ENCODE measurements at regions not wholly inside any gene's neighbourhood (a gene's known extent, or its start where the extent isn't known, plus 50 kb on each side); places are given as distances from the start of the nearest gene placed in this dataset.

GRCh38 chr11:119788096-119788883 lies 59.3 kb upstream of the NECTIN1 start:
- Histone ChIP-seq H3K9me3 (no peaks in the 10 kb centered on the region), H3K36me3 (no peaks in the 10 kb centered on the region), H3K27me3 (replicated peaks; ENCODE audit: insufficient read depth) (no peaks in the 10 kb centered on the region), H3K4me3 (no peak overlapping the region), H3K27ac (no peak overlapping the region), H3K4me1 (ENCODE audit: control insufficient read depth in 1 of 2, low read depth in 2 of 2) (no peaks in the 10 kb centered on the region)
- ATAC-seq (ENCODE audit: insufficient number of reproducible peaks, low FRiP score, low read depth) (no peak), DNase-seq (ENCODE audit: low spot score) (no peak)
- no peak for TF ChIP-seq CTCF (IDR thresholded peaks at IDR 0.05)

GRCh38 chr11:119787074-119787461 lies 58.1 kb upstream of the NECTIN1 start:
- Histone ChIP-seq H3K9me3 (no peaks in the 10 kb centered on the region), H3K27ac (no peak overlapping the region), H3K4me1 (ENCODE audit: control insufficient read depth in 1 of 2, low read depth in 2 of 2) (peaks cover 6 to 7% of the 10 kb centered on the region in 2 donors), H3K4me3 (no peak overlapping the region), H3K36me3 (no peaks in the 10 kb centered on the region), H3K27me3 (replicated peaks; ENCODE audit: insufficient read depth) (no peaks in the 10 kb centered on the region)
- ATAC-seq (ENCODE audit: insufficient number of reproducible peaks, low FRiP score, low read depth) (no peak), DNase-seq (ENCODE audit: low spot score) (no peak)
- TF ChIP-seq CTCF (IDR thresholded peaks at IDR 0.05), result no peak

GRCh38 chr11:119786431-119787073 lies 57.6 kb upstream of the NECTIN1 start:
- no peak for DNase-seq (ENCODE audit: low spot score)
- H3K36me3 ChIP-seq, result no peaks in the 10 kb centered on the region

GRCh38 chr11:119785131-119785530 lies 56.1 kb upstream of the NECTIN1 start:
- H3K27me3 ChIP-seq (replicated peaks; ENCODE audit: insufficient read depth), result no peaks in the 10 kb centered on the region
- no peak for TF ChIP-seq CTCF (IDR thresholded peaks at IDR 0.05)
- no peaks in the 10 kb centered on the region for H3K36me3 ChIP-seq
- no peak for DNase-seq (ENCODE audit: low spot score)
- no peak overlapping the region for H3K27ac ChIP-seq
- H3K4me3 ChIP-seq, result no peak overlapping the region
- peaks cover 6 to 10% of the 10 kb centered on the region in 2 donors for H3K4me1 ChIP-seq (ENCODE audit: control insufficient read depth in 1 of 2, low read depth in 2 of 2)
- no peaks in the 10 kb centered on the region for H3K9me3 ChIP-seq
- ATAC-seq (ENCODE audit: insufficient number of reproducible peaks, low FRiP score, low read depth), result no peak

More at GRCh38 chr11:119786431-119787073, 57.6 kb upstream of the NECTIN1 start:
- Histone ChIP-seq H3K4me1 (ENCODE audit: control insufficient read depth in 1 of 2, low read depth in 2 of 2) (peaks cover 6 to 7% of the 10 kb centered on the region in 2 donors), H3K9me3 (no peaks in the 10 kb centered on the region), H3K27ac (no peak overlapping the region), H3K27me3 (replicated peaks; ENCODE audit: insufficient read depth) (no peaks in the 10 kb centered on the region), H3K4me3 (no peak overlapping the region)
- ATAC-seq (ENCODE audit: insufficient number of reproducible peaks, low FRiP score, low read depth), result no peak
- TF ChIP-seq CTCF (IDR thresholded peaks at IDR 0.05), result no peak

- Histone ChIP-seq H3K9me3 (no peaks in the 10 kb centered on the region), H3K4me1 (ENCODE audit: control insufficient read depth in 1 of 2, low read depth in 2 of 2) (peaks cover 6 to 14% of the 10 kb centered on the region in 2 donors), H3K27ac (no peak overlapping the region), H3K4me3 (no peak overlapping the region), H3K36me3 (no peaks in the 10 kb centered on the region), H3K27me3 (replicated peaks; ENCODE audit: insufficient read depth) (no peaks in the 10 kb centered on the region)
- no peak for ATAC-seq (ENCODE audit: insufficient number of reproducible peaks, low FRiP score, low read depth)
- TF ChIP-seq CTCF (IDR thresholded peaks at IDR 0.05), result no peak
- DNase-seq (ENCODE audit: low spot score), result no peak
Observed at GRCh38 chr11:119784421-119784820, 55.4 kb upstream of the NECTIN1 start.
